ENCODE measurements at regions not wholly inside any gene's neighbourhood (a gene's known extent, or its start where the extent isn't known, plus 50 kb on each side); places are given as distances from the start of the nearest gene placed in this dataset.

- H4K20me1 ChIP-seq (ENCODE audit: insufficient read depth, poor library complexity, severe bottlenecking): no peaks in the 10 kb centered on the region
- H3K9me2 ChIP-seq (replicated peaks; ENCODE audit: insufficient read depth): no peaks in the 10 kb centered on the region
- no peaks in the 10 kb centered on the region for H3K4me1 ChIP-seq (ENCODE audit: insufficient read depth)
- no peaks in the 10 kb centered on the region for H3K9me3 ChIP-seq (ENCODE audit: low read depth)
- H3K79me2 ChIP-seq: no peaks in the 10 kb centered on the region
- no peak overlapping the region for H3K4me3 ChIP-seq
- no peak overlapping the region for H2AFZ ChIP-seq
- H3K36me3 ChIP-seq (replicated peaks; ENCODE audit: insufficient read depth, low read depth): no peaks in the 10 kb centered on the region
- DNase-seq (ENCODE audit: low spot score): no peak
- 87% methylated on average over 6 of the region's 6 CpGs for WGBS (ENCODE audit: low lambda C conversion rate, missing lambda C conversion rate)
- TF ChIP-seq EZH2phosphoT487 (IDR thresholded peaks at IDR 0.05; ENCODE audit: low read depth, severe bottlenecking, unreplicated experiment) (no peak), CTCF (IDR thresholded peaks at IDR 0.05; ENCODE audit: poor library complexity) (no peak), EZH2 (IDR thresholded peaks at IDR 0.05; ENCODE audit: borderline replicate concordance) (no peak)
- no peak overlapping the region for H3K27ac ChIP-seq
- H3K4me2 ChIP-seq: no peak overlapping the region
- no peaks in the 10 kb centered on the region for H3K27me3 ChIP-seq
Measured at GRCh38 chr11:80371931-80372330, 931.1 kb upstream of the TENM4 start.

- Histone ChIP-seq H3K4me1 (ENCODE audit: insufficient read depth) (no peaks in the 10 kb centered on the region), H3K79me2 (no peaks in the 10 kb centered on the region), H3K36me3 (replicated peaks; ENCODE audit: insufficient read depth, low read depth) (no peaks in the 10 kb centered on the region), H2AFZ (no peak overlapping the region), H3K9me2 (replicated peaks; ENCODE audit: insufficient read depth) (no peaks in the 10 kb centered on the region), H3K27me3 (no peaks in the 10 kb centered on the region), H3K9me3 (ENCODE audit: low read depth) (no peaks in the 10 kb centered on the region), H4K20me1 (ENCODE audit: insufficient read depth, poor library complexity, severe bottlenecking) (no peaks in the 10 kb centered on the region), H3K4me3 (no peak overlapping the region), H3K27ac (no peak overlapping the region), H3K4me2 (no peak overlapping the region)
- WGBS (ENCODE audit: low lambda C conversion rate, missing lambda C conversion rate): 79% methylated on average over 1 of the region's 1 CpG
- DNase-seq (ENCODE audit: low spot score): no peak
- no peak for TF ChIP-seq EZH2 (IDR thresholded peaks at IDR 0.05; ENCODE audit: borderline replicate concordance)
- TF ChIP-seq CTCF (IDR thresholded peaks at IDR 0.05; ENCODE audit: poor library complexity): no peak
- no peak for TF ChIP-seq EZH2phosphoT487 (IDR thresholded peaks at IDR 0.05; ENCODE audit: low read depth, severe bottlenecking, unreplicated experiment)
Measured at GRCh38 chr11:80365980-80366379, 925.1 kb upstream of the TENM4 start.

GRCh38 chr11:80365076-80365725 is 924.4 kb upstream of the TENM4 start:
- WGBS (ENCODE audit: low lambda C conversion rate, missing lambda C conversion rate): 97% methylated on average over 2 of the region's 2 CpGs
- Histone ChIP-seq H2AFZ (no peak overlapping the region), H3K4me2 (no peak overlapping the region), H3K27me3 (no peaks in the 10 kb centered on the region), H3K27ac (no peak overlapping the region), H3K9me2 (replicated peaks; ENCODE audit: insufficient read depth) (no peaks in the 10 kb centered on the region), H3K79me2 (no peaks in the 10 kb centered on the region), H3K36me3 (replicated peaks; ENCODE audit: insufficient read depth, low read depth) (no peaks in the 10 kb centered on the region), H4K20me1 (ENCODE audit: insufficient read depth, poor library complexity, severe bottlenecking) (no peaks in the 10 kb centered on the region), H3K4me1 (ENCODE audit: insufficient read depth) (no peaks in the 10 kb centered on the region), H3K9me3 (ENCODE audit: low read depth) (no peaks in the 10 kb centered on the region), H3K4me3 (no peak overlapping the region)
- DNase-seq (ENCODE audit: low spot score): no peak
- TF ChIP-seq EZH2 (IDR thresholded peaks at IDR 0.05; ENCODE audit: borderline replicate concordance) (no peak), EZH2phosphoT487 (IDR thresholded peaks at IDR 0.05; ENCODE audit: low read depth, severe bottlenecking, unreplicated experiment) (no peak), CTCF (IDR thresholded peaks at IDR 0.05; ENCODE audit: poor library complexity) (no peak)
